HepG2 (cell line): ENCODE measurements at regions not wholly inside any gene's neighbourhood (a gene's known extent, or its start where the extent isn't known, plus 50 kb on each side); places are given as distances from the start of the nearest gene placed in this dataset.

Experiments used
- ATAC-seq: fragments of 200-7000 bp; cut with Tn5 transposase; 3 replicates; pipeline ENCODE4 v1.9.1; 2020; ENCODE audit warnings: mild to moderate bottlenecking, moderate library complexity
- BruUV-seq: library from RNA; stranded (reverse); fragments of 400-500 nt; replicated peaks from 2 replicates; lab custom pipeline; 2021; lab: Mats Ljungman, UMichigan
- CTCF ChIA-PET: fragments of 300-600 bp; formaldehyde crosslinking; extraction: SDS; loops from one replicate; lab custom pipeline; 2021; ENCODE audit warnings: low total read pairs, inconsistent platforms, low intra/inter-chr PET ratio; lab: Yijun Ruan, JAX
- POLR2A ChIA-PET: fragments of 350-600 bp; sonication (Branson Sonifier 250); formaldehyde crosslinking; loops from one replicate; lab custom pipeline; 2020; ENCODE audit warnings: antibody characterized with exemption, inconsistent platforms; lab: Yijun Ruan, JAX
- DNase-seq: peaks from one replicate; pipeline ENCODE4 v3.0.0-alpha.2; 2015; ENCODE audit warnings: low spot score
- FAIRE-seq: peaks from 3 replicates; lab custom pipeline; 2011; peaks lifted over from hg19 to GRCh38; lab: Jason Lieb, UNC
- H2AFZ ChIP-seq: one replicate; pipeline ENCODE4 v1.6.1; 2011; ENCODE audit warnings: low read length, inconsistent platforms
- H3K27ac ChIP-seq: fragments of 300-600 bp; 3 replicates; pipeline ENCODE4 v1.8.0; 2011; ENCODE audit warnings: mixed run types, mild to moderate bottlenecking, mixed read lengths, low read length, inconsistent platforms; ENCODE audit not compliant: insufficient read depth; ENCODE audit errors: extremely low read length
- H3K27me3 ChIP-seq, 2 experiments: fragments of 200-600 bp in 1 of 2; 2 replicates in 1 of 2; 3 replicates in 1 of 2; pipeline versions ENCODE4 v1.6.0 to v1.8.0; 2011; ENCODE audit warnings: low read length in 2 of 2, mild to moderate bottlenecking in 2 of 2, moderate library complexity in 2 of 2, inconsistent platforms in 1 of 2; ENCODE audit not compliant: insufficient read depth in 2 of 2, control insufficient read depth in 1 of 2
- H3K36me3 ChIP-seq, 2 experiments: fragments of 200-600 bp in 1 of 2; replicated peaks in 1 of 2; 2 replicates in 1 of 2; 3 replicates in 1 of 2; pipeline versions ENCODE4 v1.5.1 to v1.8.0; 2011; ENCODE audit warnings: low read length in 2 of 2, inconsistent platforms in 1 of 2; ENCODE audit not compliant: insufficient read depth in 2 of 2, control insufficient read depth in 1 of 2
- H3K4me1 ChIP-seq: 2 replicates; pipeline ENCODE4 v1.5.1; 2012; ENCODE audit warnings: low read length, inconsistent platforms; ENCODE audit not compliant: insufficient read depth
- H3K4me2 ChIP-seq: 2 replicates; pipeline ENCODE4 v1.6.0; 2011; ENCODE audit warnings: low read depth, low read length, inconsistent platforms
- H3K4me3 ChIP-seq, 3 experiments: fragments of 200-600 bp in 1 of 3; sonication (generic), shearing (Covaris generic) in 1 of 3; replicated peaks in 1 of 3; 2 replicates each; pipeline ENCODE4 v1.5.1; 2011 to 2016; ENCODE audit warnings: low read length in 3 of 3, inconsistent platforms in 2 of 3, low read depth in 2 of 3, mild to moderate bottlenecking in 2 of 3, control low read depth in 1 of 3, mixed read lengths in 1 of 3; ENCODE audit not compliant: insufficient read depth in 1 of 3
- H3K79me2 ChIP-seq: one replicate; pipeline ENCODE4 v1.6.1; 2011; ENCODE audit warnings: low read length, inconsistent platforms; ENCODE audit not compliant: insufficient read depth
- H3K9ac ChIP-seq: 2 replicates; pipeline ENCODE4 v1.6.0; 2011; ENCODE audit warnings: mild to moderate bottlenecking, low read depth, low read length, inconsistent platforms; ENCODE audit not compliant: insufficient read depth
- H3K9me3 ChIP-seq: 2 replicates; pipeline ENCODE4 v1.5.1; 2012; ENCODE audit warnings: mild to moderate bottlenecking, low read length
- H4K20me1 ChIP-seq: 2 replicates; pipeline ENCODE4 v1.6.0; 2011; ENCODE audit warnings: inconsistent platforms, mild to moderate bottlenecking, low read length, moderate library complexity; ENCODE audit not compliant: insufficient read depth
- AHR ChIP-seq: IDR thresholded peaks from 2 replicates; pipeline ENCODE4 v1.6.1; 2018; ENCODE audit warnings: missing genetic modification reagents, missing compliant biosample characterization
- FOXP1 ChIP-seq, 2 experiments: fragments of 450-650 bp in 1 of 2; IDR thresholded peaks; 2 replicates each; pipeline ENCODE4 v1.6.1; 2017 to 2018; ENCODE audit warnings: antibody characterized with exemption in 1 of 2
- HNF4A ChIP-seq: sonication (generic); formaldehyde crosslinking; IDR thresholded peaks from 2 replicates; pipeline ENCODE4 v1.4.0; 2020; ENCODE audit warnings: missing genetic modification reagents
- HNF4G ChIP-seq, 2 experiments: sonication (generic) in 1 of 2; formaldehyde crosslinking in 1 of 2; IDR thresholded peaks; 2 replicates each; pipeline versions ENCODE4 v1.4.0 to v1.6.1; 2011 to 2020; ENCODE audit warnings: borderline replicate concordance in 2 of 2, low read depth in 2 of 2, mild to moderate bottlenecking in 2 of 2, low read length in 1 of 2, missing genetic modification reagents in 1 of 2, moderate library complexity in 1 of 2
- ISL2 ChIP-seq: sonication (generic); formaldehyde crosslinking; IDR thresholded peaks from 2 replicates; pipeline ENCODE4 v1.5.0; 2020; ENCODE audit warnings: missing genetic modification reagents
- SALL2 ChIP-seq: sonication (generic); formaldehyde crosslinking; IDR thresholded peaks from 2 replicates; pipeline ENCODE4 v1.8.1; 2023; ENCODE audit warnings: mild to moderate bottlenecking, missing genetic modification reagents, inconsistent platforms
- ZKSCAN5 ChIP-seq: sonication (generic); formaldehyde crosslinking; IDR thresholded peaks from 2 replicates; pipeline ENCODE4 v1.5.1; 2020; ENCODE audit warnings: mild to moderate bottlenecking, missing genetic modification reagents
- ZNF670 ChIP-seq: sonication (generic); formaldehyde crosslinking; IDR thresholded peaks from 2 replicates; pipeline ENCODE4 v1.8.0; 2022; ENCODE audit warnings: mild to moderate bottlenecking, missing genetic modification reagents, borderline replicate concordance
- ZNF790 ChIP-seq: sonication (generic); formaldehyde crosslinking; IDR thresholded peaks from 2 replicates; pipeline ENCODE4 v1.8.0; 2022; ENCODE audit warnings: missing genetic modification reagents, mild to moderate bottlenecking, borderline replicate concordance
- ZNF839 ChIP-seq: sonication (generic); formaldehyde crosslinking; IDR thresholded peaks from 2 replicates; pipeline ENCODE4 v1.4.0; 2020; ENCODE audit warnings: missing genetic modification reagents, mild to moderate bottlenecking, borderline replicate concordance
- WGBS: methylation state at CpG from one replicate; pipeline ENCODE4 v1.1.6; 2017; ENCODE audit warnings: low lambda C conversion rate; 5-methylcytosine and 5-hydroxymethylcytosine counted together
- in situ Hi-C: cut with HindIII; loops from 2 replicates; pipeline ENCODE4 v1.10.0; 2017; ENCODE audit warnings: low pct_unique_long_range_greater_than_20kb; ENCODE audit not compliant: extremely low pct_ligation_motif_present
- intact Hi-C: fragments of 100-400 bp; cut with micrococcal nuclease; formaldehyde crosslinking; loops from one replicate; pipeline ENCODE4 v1.10.0; 2022; ENCODE audit not compliant: unreplicated experiment
- TF ChIP-seq, protein P1 (sequence below): sonication (generic); formaldehyde crosslinking; IDR thresholded peaks from 2 replicates; pipeline ENCODE4 v1.8.1; 2023; ENCODE audit warnings: missing genetic modification reagents, inconsistent platforms, borderline replicate concordance

DNA sequence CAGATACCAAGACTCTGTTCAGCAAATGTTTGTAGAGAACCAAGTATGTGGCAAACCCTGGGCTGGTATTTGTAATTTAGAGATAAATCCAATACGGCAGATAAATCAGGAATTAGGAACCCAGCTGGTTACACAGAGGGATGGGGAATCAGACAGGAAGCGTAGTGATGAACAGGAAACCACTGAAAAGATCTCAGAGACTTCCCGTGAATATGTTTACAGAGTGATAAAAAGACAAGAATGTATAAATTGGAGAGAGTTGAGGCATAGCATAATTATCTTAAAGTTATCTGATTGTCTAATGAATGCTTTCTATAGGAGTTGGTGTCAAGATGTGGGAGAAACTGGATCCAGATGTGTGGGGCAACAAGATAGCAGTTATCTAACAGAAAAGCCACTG is 246.6 kb upstream of the SMARCA2 start:
- CTCF ChIA-PET: no interaction called here
- intact Hi-C loops (no loop called here), in situ Hi-C loops (no loop called here)
- no peak for TF ChIP-seq FOXP1 (IDR thresholded peaks at IDR 0.05)
- no peak for TF ChIP-seq FOXP1 (CRISPR knock-in tag; IDR thresholded peaks at IDR 0.05)
- TF ChIP-seq ZNF790 (CRISPR knock-in tag): no peak
- no peak for TF ChIP-seq ISL2 (CRISPR knock-in tag)
- no peak for TF ChIP-seq SALL2 (CRISPR knock-in tag)
- TF ChIP-seq ZNF839: no peak
- TF ChIP-seq ZKSCAN5 (CRISPR knock-in tag): no peak
- no peak for TF ChIP-seq HNF4A (CRISPR knock-in tag)
- TF ChIP-seq, protein P1, sequence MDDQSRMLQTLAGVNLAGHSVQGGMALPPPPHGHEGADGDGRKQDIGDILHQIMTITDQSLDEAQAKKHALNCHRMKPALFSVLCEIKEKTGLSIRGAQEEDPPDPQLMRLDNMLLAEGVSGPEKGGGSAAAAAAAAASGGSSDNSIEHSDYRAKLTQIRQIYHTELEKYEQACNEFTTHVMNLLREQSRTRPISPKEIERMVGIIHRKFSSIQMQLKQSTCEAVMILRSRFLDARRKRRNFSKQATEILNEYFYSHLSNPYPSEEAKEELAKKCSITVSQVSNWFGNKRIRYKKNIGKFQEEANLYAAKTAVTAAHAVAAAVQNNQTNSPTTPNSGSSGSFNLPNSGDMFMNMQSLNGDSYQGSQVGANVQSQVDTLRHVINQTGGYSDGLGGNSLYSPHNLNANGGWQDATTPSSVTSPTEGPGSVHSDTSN (CRISPR knock-in tag): no peak
- no peak for TF ChIP-seq HNF4G (IDR thresholded peaks at IDR 0.05; ENCODE audit: borderline replicate concordance, low read depth, low read length)
- TF ChIP-seq HNF4G (CRISPR knock-in tag; IDR thresholded peaks at IDR 0.05; ENCODE audit: borderline replicate concordance, low read depth): no peak
- TF ChIP-seq ZNF670 (CRISPR knock-in tag): no peak
- no peak for TF ChIP-seq AHR (CRISPR knock-in tag)
- POLR2A ChIA-PET: no interaction called here
- no peaks in the 10 kb centered on the region for H4K20me1 ChIP-seq
- H3K79me2 ChIP-seq: no peaks in the 10 kb centered on the region
- no peak overlapping the region for H3K4me2 ChIP-seq
- no peak for ATAC-seq
- no peak overlapping the region for H3K4me3 ChIP-seq
- H3K36me3 ChIP-seq: no peaks in the 10 kb centered on the region
- H3K9ac ChIP-seq: no peak overlapping the region
- BruUV-seq: no TSS peak
- WGBS: 17% methylated on average over 3 of the region's 3 CpGs
- no peak for DNase-seq
- no peaks in the 10 kb centered on the region for H3K9me3 ChIP-seq
- no peaks in the 10 kb centered on the region for H3K4me1 ChIP-seq
- H3K27me3 ChIP-seq: no peaks in the 10 kb centered on the region
- H2AFZ ChIP-seq: no peak overlapping the region
- H3K27ac ChIP-seq: no peak overlapping the region
- FAIRE-seq: no peak
